H1 (cell line): ENCODE measurements at regions not wholly inside any gene's neighbourhood (a gene's known extent, or its start where the extent isn't known, plus 50 kb on each side); places are given as distances from the start of the nearest gene placed in this dataset.

ENCODE experiments used
- CTCF ChIA-PET: fragments of 300-600 bp; sonication (Branson Sonifier 250); formaldehyde crosslinking; loops from one replicate; lab custom pipeline; 2021; ENCODE audit not compliant: partially characterized antibody; lab: Charles Lee
- POLR2A ChIA-PET: fragments of 300-600 bp; sonication (Branson Sonifier 250); formaldehyde crosslinking; loops from one replicate; lab custom pipeline; 2021; ENCODE audit warnings: inconsistent platforms; ENCODE audit not compliant: partially characterized antibody; lab: Charles Lee
- DNase-seq, 2 experiments: peaks; one replicate each; pipeline versions ENCODE4 v3.0.0 to v3.0.0-alpha.2; 2010 to 2022; ENCODE audit warnings: low spot score in 2 of 2, low read depth in 1 of 2, mixed read lengths in 1 of 2
- FAIRE-seq: peaks from 2 replicates; lab custom pipeline; 2011; peaks lifted over from hg19 to GRCh38; lab: Jason Lieb, UNC
- H2AFZ ChIP-seq: 2 replicates; pipeline ENCODE4 v1.8.1; 2012; ENCODE audit warnings: low read length, inconsistent platforms
- H2AK5ac ChIP-seq: 2 replicates; pipeline ENCODE4 v1.6.1; 2013; ENCODE audit warnings: low read depth, low read length
- H2BK120ac ChIP-seq: replicated peaks from 2 replicates; pipeline ENCODE3; 2013; ENCODE audit warnings: low read depth, low read length, inconsistent platforms
- H2BK12ac ChIP-seq: 2 replicates; pipeline ENCODE4 v1.6.1; 2013; ENCODE audit warnings: low read depth, low read length
- H2BK15ac ChIP-seq: 2 replicates; pipeline ENCODE4 v1.6.1; 2013; ENCODE audit warnings: low read length
- H2BK20ac ChIP-seq: 2 replicates; pipeline ENCODE4 v1.6.1; 2013; ENCODE audit warnings: low read length
- H2BK5ac ChIP-seq: 2 replicates; pipeline ENCODE4 v1.6.1; 2013; ENCODE audit warnings: low read depth, low read length
- H3K14ac ChIP-seq: 2 replicates; pipeline ENCODE4 v1.6.1; 2013; ENCODE audit warnings: inconsistent platforms; ENCODE audit not compliant: insufficient read length
- H3K18ac ChIP-seq: 2 replicates; pipeline ENCODE4 v1.6.1; 2013; ENCODE audit warnings: low read length; ENCODE audit errors: extremely low read depth
- H3K23ac ChIP-seq: 2 replicates; pipeline ENCODE4 v1.6.1; 2013; ENCODE audit warnings: inconsistent platforms; ENCODE audit not compliant: insufficient read length
- H3K23me2 ChIP-seq: 2 replicates; pipeline ENCODE4 v1.6.1; 2013; ENCODE audit warnings: low read depth, low read length
- H3K27ac ChIP-seq: 2 replicates; pipeline ENCODE4 v1.6.1; 2011; ENCODE audit warnings: low read depth, low read length, inconsistent platforms
- H3K27me3 ChIP-seq, 4 experiments: replicated peaks in 1 of 4; 1 replicate in 1 of 4; 2 replicates in 3 of 4; pipeline versions ENCODE4 v1.6.1 to v1.8.1; 2011 to 2013; ENCODE audit warnings: low read length in 3 of 4, mild to moderate bottlenecking in 3 of 4, inconsistent platforms in 2 of 4, mixed read lengths in 2 of 4, moderate library complexity in 1 of 4; ENCODE audit not compliant: control insufficient read depth in 3 of 4, insufficient read depth in 3 of 4; ENCODE audit errors: extremely low read depth in 1 of 4
- H3K36me3 ChIP-seq, 4 experiments: 2 replicates each; pipeline versions ENCODE4 v1.6.1 to v1.8.1; 2011 to 2013; ENCODE audit warnings: mild to moderate bottlenecking in 4 of 4, low read length in 3 of 4, moderate library complexity in 2 of 4, control low read depth in 1 of 4, inconsistent platforms in 1 of 4; ENCODE audit not compliant: insufficient read depth in 4 of 4, control insufficient read depth in 2 of 4
- H3K4ac ChIP-seq: replicated peaks from 2 replicates; pipeline ENCODE3; 2013; ENCODE audit warnings: low read length, low read depth, mixed read lengths, inconsistent platforms; ENCODE audit not compliant: insufficient read length
- H3K4me1 ChIP-seq, 4 experiments: replicated peaks in 1 of 4; 1 replicate in 1 of 4; 2 replicates in 3 of 4; pipeline versions ENCODE4 v1.6.1 to v1.8.1; 2011 to 2013; ENCODE audit warnings: low read length in 3 of 4, inconsistent platforms in 2 of 4, mixed read lengths in 1 of 4; ENCODE audit not compliant: insufficient read depth in 4 of 4, control insufficient read depth in 3 of 4
- H3K4me2 ChIP-seq, 2 experiments: 2 replicates each; pipeline versions ENCODE4 v1.6.1 to v1.8.1; 2011 to 2013; ENCODE audit warnings: low read depth in 2 of 2, low read length in 2 of 2, control low read depth in 1 of 2, inconsistent platforms in 1 of 2, mild to moderate bottlenecking in 1 of 2; ENCODE audit not compliant: insufficient read depth in 1 of 2
- H3K4me3 ChIP-seq, 4 experiments: fragments of 200-600, 300-600 bp in 1 of 4; sonication (generic), shearing (Covaris generic), sonication (Bioruptor Twin) in 1 of 4; 2 replicates each; pipeline versions ENCODE4 v1.5.1 to v1.8.1; 2011 to 2016; ENCODE audit warnings: low read length in 4 of 4, low read depth in 3 of 4, control low read depth in 2 of 4, inconsistent platforms in 2 of 4, mild to moderate bottlenecking in 2 of 4, mixed read lengths in 1 of 4, moderate library complexity in 1 of 4; ENCODE audit not compliant: insufficient read depth in 2 of 4; ENCODE audit errors: extremely low read depth in 1 of 4
- H3K56ac ChIP-seq: replicated peaks from 2 replicates; pipeline ENCODE3; 2013; ENCODE audit warnings: low read depth, mild to moderate bottlenecking, mixed read lengths, low read length, inconsistent platforms; ENCODE audit not compliant: insufficient read length
- H3K79me1 ChIP-seq: 2 replicates; pipeline ENCODE4 v1.6.1; 2013; ENCODE audit warnings: low read depth, low read length, control low read depth
- H3K79me2 ChIP-seq, 2 experiments: 2 replicates each; pipeline versions ENCODE4 v1.6.1 to v1.8.1; 2012 to 2013; ENCODE audit warnings: low read length in 2 of 2, mild to moderate bottlenecking in 2 of 2, inconsistent platforms in 1 of 2; ENCODE audit not compliant: insufficient read depth in 2 of 2, control insufficient read depth in 1 of 2
- H3K9ac ChIP-seq, 4 experiments: replicated peaks in 1 of 4; 1 replicate in 1 of 4; 2 replicates in 3 of 4; pipeline versions ENCODE4 v1.6.1 to v1.8.1; 2011 to 2013; ENCODE audit warnings: low read depth in 3 of 4, low read length in 3 of 4, control low read depth in 2 of 4, mild to moderate bottlenecking in 2 of 4, moderate library complexity in 2 of 4, inconsistent platforms in 1 of 4; ENCODE audit errors: extremely low read depth in 1 of 4
- H3K9me3 ChIP-seq, 2 experiments: 2 replicates each; pipeline versions ENCODE4 v1.6.1 to v1.8.1; 2012 to 2013; ENCODE audit warnings: mild to moderate bottlenecking in 2 of 2, moderate library complexity in 2 of 2, control low read depth in 1 of 2, inconsistent platforms in 1 of 2, low read depth in 1 of 2, low read length in 1 of 2, mixed read lengths in 1 of 2; ENCODE audit not compliant: insufficient read depth in 2 of 2
- H4K20me1 ChIP-seq, 2 experiments: replicated peaks in 1 of 2; 2 replicates each; pipeline versions ENCODE3 to v1.8.1; 2011 to 2013; ENCODE audit warnings: inconsistent platforms in 2 of 2, low read length in 2 of 2, mild to moderate bottlenecking in 1 of 2; ENCODE audit not compliant: insufficient read depth in 2 of 2, control insufficient read depth in 1 of 2
- H4K5ac ChIP-seq: 2 replicates; pipeline ENCODE4 v1.6.1; 2013; ENCODE audit warnings: low read length, low read depth, mixed read lengths, inconsistent platforms; ENCODE audit not compliant: insufficient read length
- H4K8ac ChIP-seq: 2 replicates; pipeline ENCODE4 v1.8.0; 2013; ENCODE audit warnings: mild to moderate bottlenecking, moderate library complexity, low read length, inconsistent platforms; ENCODE audit not compliant: insufficient read depth; ENCODE audit errors: extremely low read depth
- H4K91ac ChIP-seq: replicated peaks from 2 replicates; pipeline ENCODE3; 2013; ENCODE audit warnings: low read length, mixed read lengths, inconsistent platforms; ENCODE audit not compliant: insufficient read length
- BRCA1 ChIP-seq: IDR thresholded peaks from 2 replicates; pipeline ENCODE4 v1.6.1; 2012; ENCODE audit warnings: low read depth, low read length, improper control_type of control experiment
- KDM5A ChIP-seq: fragments of 200-600 bp; IDR thresholded peaks from 2 replicates; pipeline ENCODE4 v1.7.1; 2012; ENCODE audit warnings: mild to moderate bottlenecking, low read length, inconsistent platforms, mixed read lengths
- NRF1 ChIP-seq: IDR thresholded peaks from 2 replicates; pipeline ENCODE4 v1.6.1; 2011; ENCODE audit warnings: mild to moderate bottlenecking, low read depth, low read length, improper control_type of control experiment
- POLR2A ChIP-seq, 2 experiments: IDR thresholded peaks; 1 replicate in 1 of 2; 2 replicates in 1 of 2; pipeline ENCODE4 v1.6.1; 2011; ENCODE audit warnings: low read depth in 2 of 2, low read length in 2 of 2, mild to moderate bottlenecking in 2 of 2; ENCODE audit errors: control extremely low read depth in 1 of 2
- RNF2 ChIP-seq: fragments of 200-900, 300-1000 bp; sonication (generic); IDR thresholded peaks from 2 replicates; pipeline ENCODE4 v1.7.1; 2016; ENCODE audit warnings: borderline replicate concordance, low read depth, mild to moderate bottlenecking, antibody characterized with exemption, low read length; ENCODE audit not compliant: poor library complexity, severe bottlenecking; ENCODE audit errors: missing control alignments
- RXRA ChIP-seq: IDR thresholded peaks from 2 replicates; pipeline ENCODE4 v1.6.1; 2011; ENCODE audit warnings: low read depth, mild to moderate bottlenecking, low read length, moderate library complexity; ENCODE audit not compliant: insufficient read depth
- SAP30 ChIP-seq: fragments of 300-600 bp; sonication (generic); IDR thresholded peaks from 2 replicates; pipeline ENCODE4 v1.7.1; 2012; ENCODE audit warnings: low read length, moderate library complexity, mild to moderate bottlenecking, inconsistent platforms; ENCODE audit not compliant: insufficient read depth, insufficient replicate concordance
- SP2 ChIP-seq: IDR thresholded peaks from 2 replicates; pipeline ENCODE4 v1.6.1; 2012; ENCODE audit warnings: mild to moderate bottlenecking, low read length, inconsistent platforms
- SP4 ChIP-seq: IDR thresholded peaks from 2 replicates; pipeline ENCODE4 v1.6.1; 2012; ENCODE audit warnings: low read length, inconsistent platforms
- TEAD4 ChIP-seq: IDR thresholded peaks from 2 replicates; pipeline ENCODE4 v1.6.1; 2012; ENCODE audit warnings: low read depth, low read length, inconsistent platforms, mixed read lengths
- WGBS, 2 experiments: shearing (Covaris generic) in 1 of 2; methylation state at CpG; one replicate each; pipeline versions ENCODE4 v1.1.6 to v1.1.7; 2013 to 2015; ENCODE audit warnings: low lambda C conversion rate in 2 of 2, mixed read lengths in 2 of 2, inconsistent platforms in 1 of 2, low coverage in 1 of 2, missing lambda C conversion rate in 1 of 2; ENCODE audit not compliant: insufficient replicate concordance in 2 of 2, insufficient coverage in 1 of 2, insufficient read length in 1 of 2; ENCODE audit errors: extremely low coverage in 1 of 2, missing lambda C conversion rate in 1 of 2; 5-methylcytosine and 5-hydroxymethylcytosine counted together
- TF ChIP-seq, protein P1 (sequence below), 3 experiments: IDR thresholded peaks; 1 replicate in 2 of 3; 2 replicates in 1 of 3; pipeline versions ENCODE4 v1.5.1 to v1.6.1; 2011; ENCODE audit warnings: low read length in 3 of 3, mild to moderate bottlenecking in 3 of 3, inconsistent platforms in 2 of 3, low read depth in 1 of 3, moderate library complexity in 1 of 3; ENCODE audit not compliant: insufficient read depth in 1 of 3; ENCODE audit errors: control extremely low read depth in 1 of 3

GRCh38 chr5:148711961-148712360, 57.6 kb upstream of the HTR4 start:
- H3K27ac ChIP-seq = no peak overlapping the region
- no peak overlapping the region for H3K9ac ChIP-seq
- H3K4me3 ChIP-seq = no peak overlapping the region
- no peak overlapping the region for H3K18ac ChIP-seq
- no peaks in the 10 kb centered on the region for H3K36me3 ChIP-seq
- no peaks in the 10 kb centered on the region for H3K27me3 ChIP-seq
- 87% methylated on average over 3 of the region's 3 CpGs; no CpG with 5 or more reads in 1 of the 2 experiments for WGBS, 2 experiments
- H2AK5ac ChIP-seq = no peak overlapping the region
- no peak overlapping the region for H4K5ac ChIP-seq
- no peak overlapping the region for H2BK15ac ChIP-seq
- H3K23me2 ChIP-seq = no peaks in the 10 kb centered on the region
- DNase-seq (no peak), FAIRE-seq (no peak)
- no peaks in the 10 kb centered on the region for H3K79me2 ChIP-seq
- ChIA-PET CTCF (interaction anchor here (0.9 to 1.5 kb wide), 2 partner anchors 15 to 19 kb away, joined by 3 to 6 read pairs; no protein-coding TSS in a partner anchor), POLR2A (no interaction called here)
- no peak overlapping the region for H3K56ac ChIP-seq
- no peak overlapping the region for H2BK120ac ChIP-seq
- no peak overlapping the region for H3K4me2 ChIP-seq
- no peak overlapping the region for H3K14ac ChIP-seq
- H2BK12ac ChIP-seq = no peak overlapping the region
- no peaks in the 10 kb centered on the region for H3K79me1 ChIP-seq
- no peaks in the 10 kb centered on the region for H3K9me3 ChIP-seq
- H3K4me1 ChIP-seq = no peaks in the 10 kb centered on the region
- H3K23ac ChIP-seq = no peak overlapping the region
- TF ChIP-seq KDM5A (no peak), SAP30 (no peak), SP2 (no peak), NRF1 (no peak), RNF2 (no peak), BRCA1 (no peak), TEAD4 (no peak), POLR2A (IDR thresholded peaks at IDR 0.05; ENCODE audit: control extremely low read depth in 1 of 2, low read depth in 2 of 2, low read length in 2 of 2) (no peak), SP4 (no peak), RXRA (no peak)
- TF ChIP-seq, protein P1, sequence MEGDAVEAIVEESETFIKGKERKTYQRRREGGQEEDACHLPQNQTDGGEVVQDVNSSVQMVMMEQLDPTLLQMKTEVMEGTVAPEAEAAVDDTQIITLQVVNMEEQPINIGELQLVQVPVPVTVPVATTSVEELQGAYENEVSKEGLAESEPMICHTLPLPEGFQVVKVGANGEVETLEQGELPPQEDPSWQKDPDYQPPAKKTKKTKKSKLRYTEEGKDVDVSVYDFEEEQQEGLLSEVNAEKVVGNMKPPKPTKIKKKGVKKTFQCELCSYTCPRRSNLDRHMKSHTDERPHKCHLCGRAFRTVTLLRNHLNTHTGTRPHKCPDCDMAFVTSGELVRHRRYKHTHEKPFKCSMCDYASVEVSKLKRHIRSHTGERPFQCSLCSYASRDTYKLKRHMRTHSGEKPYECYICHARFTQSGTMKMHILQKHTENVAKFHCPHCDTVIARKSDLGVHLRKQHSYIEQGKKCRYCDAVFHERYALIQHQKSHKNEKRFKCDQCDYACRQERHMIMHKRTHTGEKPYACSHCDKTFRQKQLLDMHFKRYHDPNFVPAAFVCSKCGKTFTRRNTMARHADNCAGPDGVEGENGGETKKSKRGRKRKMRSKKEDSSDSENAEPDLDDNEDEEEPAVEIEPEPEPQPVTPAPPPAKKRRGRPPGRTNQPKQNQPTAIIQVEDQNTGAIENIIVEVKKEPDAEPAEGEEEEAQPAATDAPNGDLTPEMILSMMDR (IDR thresholded peaks at IDR 0.05; ENCODE audit: control extremely low read depth in 1 of 3, insufficient read depth in 1 of 3, low read depth in 1 of 3, low read length in 3 of 3) = no peak
- no peaks in the 10 kb centered on the region for H4K20me1 ChIP-seq
- H4K8ac ChIP-seq = no peak overlapping the region
- H3K4ac ChIP-seq = no peak overlapping the region
- no peak overlapping the region for H2AFZ ChIP-seq
- H4K91ac ChIP-seq = no peak overlapping the region
- H2BK5ac ChIP-seq = no peak overlapping the region
- no peak overlapping the region for H2BK20ac ChIP-seq
